DMS53 (cell line): ENCODE measurements at regions not wholly inside any gene's neighbourhood (a gene's known extent, or its start where the extent isn't known, plus 50 kb on each side); places are given as distances from the start of the nearest gene placed in this dataset.
"Not testable (repeated sequence)": the region's sequence is repeated elsewhere in the genome, so short reads cannot be mapped to it uniquely, and the experiment has no call there.

Experiments used
- DNase-seq: peaks from one replicate; lab custom pipeline; 2025; lab: John Stamatoyannopoulos, UW

- peak; percentile 17 for DNase-seq
These were observed 101.4 kb upstream of the IL15 start for GRCh38 chr4:141534985-141535384.

- DNase-seq = no peak
These were observed 98.4 kb upstream of the IL15 start for GRCh38 chr4:141538001-141538400.

GRCh38 chr4:141540643-141541042, 95.7 kb upstream of the IL15 start:
- peak; percentile 13 for DNase-seq

GRCh38 chr4:141541851-141542250, 94.5 kb upstream of the IL15 start:
- no peak for DNase-seq

GRCh38 chr4:141543176-141543575, 93.2 kb upstream of the IL15 start:
- no peak for DNase-seq

- no peak for DNase-seq
These were observed 92.7 kb upstream of the IL15 start for GRCh38 chr4:141543706-141544105.

- peak; percentile 6 for DNase-seq
These were observed 87.6 kb upstream of the IL15 start for GRCh38 chr4:141548791-141549190.

- no peak for DNase-seq
These were observed 76.3 kb upstream of the IL15 start for GRCh38 chr4:141560056-141560455.

GRCh38 chr4:141562649-141563048, 73.7 kb upstream of the IL15 start:
- no peak for DNase-seq

- DNase-seq = no peak
These were observed 72.7 kb upstream of the IL15 start for GRCh38 chr4:141563723-141564122.

- DNase-seq = not testable (repeated sequence)
These were observed 71.4 kb upstream of the IL15 start for GRCh38 chr4:141564961-141565360.

GRCh38 chr4:141565379-141566089, 70.8 kb upstream of the IL15 start:
- DNase-seq = peak; percentile 60

- DNase-seq = peak; percentile 60
These were observed 69.0 kb upstream of the IL15 start for GRCh38 chr4:141567326-141567915.

- DNase-seq = no peak
These were observed 67.2 kb upstream of the IL15 start for GRCh38 chr4:141569141-141569540.

GRCh38 chr4:141570290-141570689, 66.1 kb upstream of the IL15 start:
- DNase-seq = no peak

- DNase-seq = peak; percentile 5
These were observed 65.0 kb upstream of the IL15 start for GRCh38 chr4:141571362-141571761.

- DNase-seq = no peak
These were observed 64.6 kb upstream of the IL15 start for GRCh38 chr4:141571793-141572192.

GRCh38 chr4:141573678-141574077, 62.7 kb upstream of the IL15 start:
- DNase-seq = no peak

GRCh38 chr4:141575884-141576283, 60.5 kb upstream of the IL15 start:
- no peak for DNase-seq

GRCh38 chr4:141576585-141577110, 59.7 kb upstream of the IL15 start:
- DNase-seq = no peak

- DNase-seq = no peak
These were observed 57.9 kb upstream of the IL15 start for GRCh38 chr4:141578451-141578850.

- DNase-seq = no peak
These were observed 55.9 kb upstream of the IL15 start for GRCh38 chr4:141580523-141580922.
